ENCODE measurements at regions not wholly inside any gene's neighbourhood (a gene's known extent, or its start where the extent isn't known, plus 50 kb on each side); places are given as distances from the start of the nearest gene placed in this dataset.
A peak's percentile ranks its signal among the peaks of the same experiment; 100 is the strongest.

- Histone ChIP-seq H3K36me3 (ENCODE audit: control insufficient read depth in 1 of 2, insufficient read depth in 2 of 2, low read length in 2 of 2) (no peaks in the 10 kb centered on the region), H3K9me3 (ENCODE audit: control insufficient read depth in 1 of 2, low read length in 2 of 2) (no peaks in the 10 kb centered on the region)
These were observed 112.0 kb downstream of the QPCT start for GRCh38 chr2:37456479-37456878.

GRCh38 chr2:37457401-37457901, 113.0 kb downstream of the QPCT start:
- Histone ChIP-seq H3K36me3 (ENCODE audit: control insufficient read depth in 1 of 2, insufficient read depth in 2 of 2, low read length in 2 of 2) (no peaks in the 10 kb centered on the region), H3K4me3 (ENCODE audit: low read depth in 1 of 2, low read length in 2 of 2) (no peak overlapping the region), H3K27me3 (ENCODE audit: low read depth, low read length) (no peaks in the 10 kb centered on the region), H3K27ac (ENCODE audit: low read length) (no peak overlapping the region), H3K4me1 (ENCODE audit: control insufficient read depth in 1 of 2, insufficient read depth in 2 of 2, low read length in 2 of 2) (peaks cover 7 to 35% of the 10 kb centered on the region in 2 donors), H3K9me3 (ENCODE audit: control insufficient read depth in 1 of 2, low read length in 2 of 2) (no peaks in the 10 kb centered on the region)

More at GRCh38 chr2:37456479-37456878, 112.0 kb downstream of the QPCT start:
- Histone ChIP-seq H3K27me3 (ENCODE audit: low read depth, low read length) (no peaks in the 10 kb centered on the region), H3K4me1 (ENCODE audit: control insufficient read depth in 1 of 2, insufficient read depth in 2 of 2, low read length in 2 of 2) (peaks cover 7 to 35% of the 10 kb centered on the region in 2 donors), H3K4me3 (ENCODE audit: low read depth in 1 of 2, low read length in 2 of 2) (no peak overlapping the region), H3K27ac (ENCODE audit: low read length) (no peak overlapping the region)

- Histone ChIP-seq H3K4me3 (ENCODE audit: low read depth in 1 of 2, low read length in 2 of 2) (no peak overlapping the region), H3K4me1 (ENCODE audit: control insufficient read depth in 1 of 2, insufficient read depth in 2 of 2, low read length in 2 of 2) (peaks cover 7 to 35% of the 10 kb centered on the region in 2 donors), H3K9me3 (ENCODE audit: control insufficient read depth in 1 of 2, low read length in 2 of 2) (no peaks in the 10 kb centered on the region), H3K27me3 (ENCODE audit: low read depth, low read length) (no peaks in the 10 kb centered on the region), H3K36me3 (ENCODE audit: control insufficient read depth in 1 of 2, insufficient read depth in 2 of 2, low read length in 2 of 2) (no peaks in the 10 kb centered on the region), H3K27ac (ENCODE audit: low read length) (no peak overlapping the region)
These were observed 113.7 kb downstream of the QPCT start for GRCh38 chr2:37458133-37458532.

- no peaks in the 10 kb centered on the region for H3K9me3 ChIP-seq (ENCODE audit: control insufficient read depth in 1 of 2, low read length in 2 of 2)
- peaks cover 7 to 33% of the 10 kb centered on the region in 2 donors for H3K4me1 ChIP-seq (ENCODE audit: control insufficient read depth in 1 of 2, insufficient read depth in 2 of 2, low read length in 2 of 2)
- no peak overlapping the region for H3K4me3 ChIP-seq (ENCODE audit: low read depth in 1 of 2, low read length in 2 of 2)
- no peaks in the 10 kb centered on the region for H3K27me3 ChIP-seq (ENCODE audit: low read depth, low read length)
- no peaks in the 10 kb centered on the region for H3K36me3 ChIP-seq (ENCODE audit: control insufficient read depth in 1 of 2, insufficient read depth in 2 of 2, low read length in 2 of 2)
- peak overlapping the region; percentile 22 for H3K27ac ChIP-seq (ENCODE audit: low read length)
These were observed 114.9 kb downstream of the QPCT start for GRCh38 chr2:37459095-37459981.

- peaks cover 7 to 33% of the 10 kb centered on the region in 2 donors for H3K4me1 ChIP-seq (ENCODE audit: control insufficient read depth in 1 of 2, insufficient read depth in 2 of 2, low read length in 2 of 2)
- H3K27me3 ChIP-seq (ENCODE audit: low read depth, low read length) = no peaks in the 10 kb centered on the region
- H3K9me3 ChIP-seq (ENCODE audit: control insufficient read depth in 1 of 2, low read length in 2 of 2) = no peaks in the 10 kb centered on the region
- H3K27ac ChIP-seq (ENCODE audit: low read length) = peak overlapping the region; percentile 46
- H3K36me3 ChIP-seq (ENCODE audit: control insufficient read depth in 1 of 2, insufficient read depth in 2 of 2, low read length in 2 of 2) = no peaks in the 10 kb centered on the region
- no peak overlapping the region for H3K4me3 ChIP-seq (ENCODE audit: low read depth in 1 of 2, low read length in 2 of 2)
These were observed 116.4 kb downstream of the QPCT start for GRCh38 chr2:37460896-37461229.

- Histone ChIP-seq H3K4me1 (ENCODE audit: control insufficient read depth in 1 of 2, insufficient read depth in 2 of 2, low read length in 2 of 2) (peaks cover 7 to 16% of the 10 kb centered on the region in 2 donors), H3K36me3 (ENCODE audit: control insufficient read depth in 1 of 2, insufficient read depth in 2 of 2, low read length in 2 of 2) (no peaks in the 10 kb centered on the region), H3K4me3 (ENCODE audit: low read depth in 1 of 2, low read length in 2 of 2) (no peak overlapping the region), H3K27me3 (ENCODE audit: low read depth, low read length) (no peaks in the 10 kb centered on the region), H3K27ac (ENCODE audit: low read length) (no peak overlapping the region), H3K9me3 (ENCODE audit: control insufficient read depth in 1 of 2, low read length in 2 of 2) (no peaks in the 10 kb centered on the region)
These were observed 119.6 kb downstream of the QPCT start for GRCh38 chr2:37464067-37464466.

- Histone ChIP-seq H3K36me3 (ENCODE audit: control insufficient read depth in 1 of 2, insufficient read depth in 2 of 2, low read length in 2 of 2) (no peaks in the 10 kb centered on the region), H3K9me3 (ENCODE audit: control insufficient read depth in 1 of 2, low read length in 2 of 2) (no peaks in the 10 kb centered on the region), H3K4me3 (ENCODE audit: low read depth in 1 of 2, low read length in 2 of 2) (no peak overlapping the region), H3K27ac (ENCODE audit: low read length) (no peak overlapping the region), H3K27me3 (ENCODE audit: low read depth, low read length) (no peaks in the 10 kb centered on the region), H3K4me1 (ENCODE audit: control insufficient read depth in 1 of 2, insufficient read depth in 2 of 2, low read length in 2 of 2) (no peaks in the 10 kb centered on the region)
These were observed 122.2 kb downstream of the QPCT start for GRCh38 chr2:37466533-37467222.

- H3K27ac ChIP-seq (ENCODE audit: low read length) = no peak overlapping the region
- no peak overlapping the region for H3K4me3 ChIP-seq (ENCODE audit: low read depth in 1 of 2, low read length in 2 of 2)
These were observed 123.7 kb downstream of the QPCT start for GRCh38 chr2:37468170-37468569.

GRCh38 chr2:37469126-37469525, 124.7 kb downstream of the QPCT start:
- no peak overlapping the region for H3K4me3 ChIP-seq (ENCODE audit: low read depth in 1 of 2, low read length in 2 of 2)
- no peaks in the 10 kb centered on the region for H3K36me3 ChIP-seq (ENCODE audit: control insufficient read depth in 1 of 2, insufficient read depth in 2 of 2, low read length in 2 of 2)
- H3K4me1 ChIP-seq (ENCODE audit: control insufficient read depth in 1 of 2, insufficient read depth in 2 of 2, low read length in 2 of 2) = no peaks in the 10 kb centered on the region
- H3K9me3 ChIP-seq (ENCODE audit: control insufficient read depth in 1 of 2, low read length in 2 of 2) = no peaks in the 10 kb centered on the region
- H3K27me3 ChIP-seq (ENCODE audit: low read depth, low read length) = no peaks in the 10 kb centered on the region
- no peak overlapping the region for H3K27ac ChIP-seq (ENCODE audit: low read length)

More at GRCh38 chr2:37468170-37468569, 123.7 kb downstream of the QPCT start:
- Histone ChIP-seq H3K9me3 (ENCODE audit: control insufficient read depth in 1 of 2, low read length in 2 of 2) (no peaks in the 10 kb centered on the region), H3K4me1 (ENCODE audit: control insufficient read depth in 1 of 2, insufficient read depth in 2 of 2, low read length in 2 of 2) (no peaks in the 10 kb centered on the region), H3K27me3 (ENCODE audit: low read depth, low read length) (no peaks in the 10 kb centered on the region), H3K36me3 (ENCODE audit: control insufficient read depth in 1 of 2, insufficient read depth in 2 of 2, low read length in 2 of 2) (no peaks in the 10 kb centered on the region)

- Histone ChIP-seq H3K27ac (ENCODE audit: low read length) (no peak overlapping the region), H3K9me3 (ENCODE audit: control insufficient read depth in 1 of 2, low read length in 2 of 2) (no peaks in the 10 kb centered on the region), H3K36me3 (ENCODE audit: control insufficient read depth in 1 of 2, insufficient read depth in 2 of 2, low read length in 2 of 2) (no peaks in the 10 kb centered on the region), H3K4me1 (ENCODE audit: control insufficient read depth in 1 of 2, insufficient read depth in 2 of 2, low read length in 2 of 2) (no peaks in the 10 kb centered on the region), H3K27me3 (ENCODE audit: low read depth, low read length) (no peaks in the 10 kb centered on the region), H3K4me3 (ENCODE audit: low read depth in 1 of 2, low read length in 2 of 2) (no peak overlapping the region)
These were observed 126.7 kb downstream of the QPCT start for GRCh38 chr2:37471104-37471503.

- Histone ChIP-seq H3K4me1 (ENCODE audit: control insufficient read depth in 1 of 2, insufficient read depth in 2 of 2, low read length in 2 of 2) (peaks cover 0 to 4% of the 10 kb centered on the region in 2 donors), H3K27ac (ENCODE audit: low read length) (no peak overlapping the region), H3K9me3 (ENCODE audit: control insufficient read depth in 1 of 2, low read length in 2 of 2) (no peaks in the 10 kb centered on the region), H3K4me3 (ENCODE audit: low read depth in 1 of 2, low read length in 2 of 2) (no peak overlapping the region), H3K27me3 (ENCODE audit: low read depth, low read length) (no peaks in the 10 kb centered on the region), H3K36me3 (ENCODE audit: control insufficient read depth in 1 of 2, insufficient read depth in 2 of 2, low read length in 2 of 2) (no peaks in the 10 kb centered on the region)
These were observed 127.6 kb downstream of the QPCT start for GRCh38 chr2:37471994-37472393.

Measured in muscle layer of duodenum (tissue), 2 donors.